Stimulated activated CD4-positive, alpha-beta T cell treated with anti-CD3 and anti-CD28 coated beads, Interleukin-2, amount 100 ng/mL, for 4 hours (primary cell): ENCODE measurements at regions not wholly inside any gene's neighbourhood (a gene's known extent, or its start where the extent isn't known, plus 50 kb on each side); places are given as distances from the start of the nearest gene placed in this dataset.

Experiments
- DNase-seq: peaks from one replicate; pipeline ENCODE4 v3.0.0-alpha.2; 2020; ENCODE audit warnings: low read depth

DNA sequence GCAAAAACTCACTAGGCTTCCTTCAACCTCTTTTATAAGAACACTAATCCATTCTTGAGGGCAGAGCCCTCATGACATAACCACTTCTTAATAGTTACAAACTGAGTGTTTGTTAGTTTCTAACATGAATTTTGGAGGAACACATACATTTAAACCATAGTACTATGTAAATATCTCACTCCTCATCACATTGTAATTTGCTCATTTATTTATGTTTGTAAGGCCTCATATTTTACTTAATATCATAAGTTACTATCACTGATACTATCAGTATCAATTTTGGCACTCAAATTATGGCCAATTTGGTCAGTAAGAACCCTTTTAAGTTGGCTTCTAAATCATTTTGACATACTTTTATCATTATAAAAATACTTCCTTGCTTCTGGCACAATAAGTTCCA is 603.1 kb downstream of the ZEB2 start:
- DNase-seq, result no peak

DNA sequence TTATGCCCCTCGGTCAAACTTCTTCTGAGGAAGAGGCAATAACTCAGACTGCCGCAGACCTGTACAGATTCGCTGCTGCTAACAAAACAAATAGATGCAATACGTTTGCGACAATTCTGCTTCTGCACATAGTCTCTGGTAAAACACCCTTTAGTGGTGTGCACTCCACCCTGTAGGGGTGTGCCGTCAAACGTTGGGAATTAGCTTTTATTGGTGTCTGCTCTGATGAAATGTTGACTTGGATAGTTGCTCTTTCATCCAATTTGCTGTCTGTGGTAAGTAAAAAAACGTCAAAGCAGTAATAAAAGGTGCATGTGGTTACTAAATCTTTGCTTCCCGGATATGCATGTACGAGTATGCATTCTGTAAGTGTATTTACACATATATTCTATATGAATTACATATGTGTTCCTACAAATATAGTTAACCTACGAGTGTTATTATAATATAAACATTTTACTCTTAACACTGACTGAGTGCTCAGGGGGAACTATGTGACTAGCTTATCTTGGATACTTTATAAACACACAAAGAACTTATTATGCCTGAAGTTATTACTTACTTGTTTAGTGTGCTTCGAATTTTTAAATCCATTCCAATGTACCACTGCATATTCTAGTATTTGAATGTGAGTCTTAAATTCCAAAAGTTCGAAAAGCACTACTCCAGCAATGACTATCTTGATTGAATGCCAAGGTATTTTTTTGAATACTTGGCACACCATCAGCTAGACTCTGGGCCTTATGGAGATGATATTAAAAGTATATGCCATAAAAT is 610.2 kb downstream of the ZEB2 start:
- no peak for DNase-seq

- no peak for DNase-seq
Measured at GRCh38 chr2:143908843-143909242, 611.1 kb downstream of the ZEB2 start.

DNA sequence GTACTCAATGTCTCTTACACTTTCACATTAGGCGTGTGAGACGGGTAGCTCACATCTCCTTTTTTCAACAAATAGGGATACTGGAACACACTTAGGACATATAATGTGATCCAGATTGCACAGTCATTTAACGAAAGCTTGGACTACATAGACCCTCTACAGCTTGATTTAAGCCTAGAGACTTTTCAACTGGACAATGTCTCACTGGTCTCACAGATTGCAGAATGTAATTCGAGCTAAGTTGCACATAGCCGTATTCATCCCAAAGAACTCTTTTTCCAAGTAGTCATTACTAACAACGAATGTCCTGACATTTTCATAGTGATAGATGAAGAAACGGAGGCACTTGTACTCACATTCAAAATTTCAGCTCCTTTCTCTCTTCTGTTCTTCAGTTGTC is 612.1 kb downstream of the ZEB2 start:
- no peak for DNase-seq

DNA sequence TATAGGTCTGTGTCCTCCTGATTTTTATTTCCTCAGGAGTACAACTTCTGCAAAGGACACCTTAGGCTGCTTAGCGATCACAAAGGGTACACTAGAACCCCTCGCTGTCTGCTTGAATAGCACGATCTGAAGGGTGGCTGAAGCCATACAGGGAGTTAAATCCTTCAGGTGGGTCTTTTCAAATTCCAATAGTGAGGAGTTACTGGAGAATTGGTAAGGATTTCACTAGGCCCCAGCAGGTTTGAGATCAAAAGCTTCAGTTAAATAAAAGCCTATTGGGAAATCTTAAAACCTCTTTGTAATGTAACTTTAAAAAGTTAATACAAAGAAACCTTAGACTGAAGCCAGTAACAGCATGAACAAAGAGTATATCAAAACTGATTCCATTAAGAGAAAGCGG is 613.1 kb downstream of the ZEB2 start:
- DNase-seq, result no peak

DNA sequence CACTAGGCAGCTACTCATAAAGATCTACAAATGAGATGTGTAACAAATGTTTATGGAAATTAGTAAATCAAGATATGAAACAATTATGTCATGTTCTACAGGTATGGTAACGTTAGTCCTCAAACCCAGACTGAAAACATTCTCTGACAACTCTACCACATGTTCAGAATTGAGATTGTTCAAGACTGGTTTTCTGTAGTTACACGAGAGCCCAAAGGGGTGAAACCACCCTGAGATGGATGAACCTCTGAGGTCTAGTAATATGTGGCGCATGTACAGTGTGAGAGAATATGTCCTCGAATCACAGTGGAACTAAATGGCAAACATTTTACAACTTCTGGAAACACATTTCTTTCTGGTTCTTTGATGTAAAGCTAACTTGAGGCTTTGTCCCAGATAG is 614.3 kb downstream of the ZEB2 start:
- DNase-seq, result no peak

- no peak for DNase-seq
Measured at GRCh38 chr2:143903172-143903856, 616.6 kb downstream of the ZEB2 start.

DNA sequence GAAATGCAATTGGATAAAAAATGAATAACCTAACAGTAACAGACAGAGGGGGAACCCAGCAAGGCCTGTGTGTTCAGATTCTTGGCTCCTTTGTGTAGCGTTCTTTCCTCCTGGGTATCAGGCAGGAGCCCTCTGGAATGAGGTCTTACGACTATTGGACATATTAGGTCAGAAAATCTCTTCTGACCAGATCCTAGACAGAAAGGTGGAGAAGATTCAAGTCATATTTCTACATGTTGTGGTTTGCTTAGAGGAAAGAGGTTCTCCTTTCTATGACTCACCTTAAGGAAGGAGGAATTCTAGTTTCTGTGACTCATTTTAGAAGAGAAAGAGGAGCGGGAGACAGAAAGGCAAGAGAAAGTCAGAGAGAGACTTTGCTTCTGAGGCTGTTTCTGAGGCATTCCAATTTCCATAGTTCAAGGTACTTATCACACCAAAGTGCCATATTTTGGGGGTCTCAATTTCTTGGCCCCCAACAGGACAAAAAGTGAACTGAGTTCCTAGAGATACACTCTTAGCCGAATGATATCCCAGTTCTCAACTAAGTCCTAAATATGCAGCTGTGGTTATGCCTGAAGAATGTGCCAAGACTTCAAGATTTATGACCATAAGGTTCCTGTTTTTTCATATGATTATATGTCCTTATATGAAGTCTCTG is 618.6 kb downstream of the ZEB2 start:
- DNase-seq, result no peak

DNA sequence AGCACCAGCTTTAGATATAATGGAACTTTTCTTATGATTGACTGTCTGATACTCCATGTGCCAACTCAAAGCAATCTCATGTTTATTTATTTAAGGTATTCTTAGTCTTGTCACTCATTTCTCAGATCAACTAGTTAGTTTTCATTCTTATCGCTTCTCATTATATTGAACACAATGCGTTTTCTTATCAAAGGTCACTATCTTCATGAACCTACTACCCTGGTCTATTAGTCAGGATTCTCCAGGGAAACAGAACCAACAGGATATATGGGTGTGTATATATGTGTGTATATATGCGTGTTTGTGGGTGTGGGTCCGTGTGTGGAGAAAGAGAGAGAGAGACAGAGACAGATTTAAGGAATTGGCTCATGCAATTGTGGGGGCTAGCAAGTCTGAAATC is 619.9 kb downstream of the ZEB2 start:
- no peak for DNase-seq

GRCh38 chr2:143893371-143893770 is 626.5 kb downstream of the ZEB2 start:
- DNase-seq, result no peak

GRCh38 chr2:143891879-143892308 is 628.0 kb downstream of the ZEB2 start:
- DNase-seq, result no peak

DNA sequence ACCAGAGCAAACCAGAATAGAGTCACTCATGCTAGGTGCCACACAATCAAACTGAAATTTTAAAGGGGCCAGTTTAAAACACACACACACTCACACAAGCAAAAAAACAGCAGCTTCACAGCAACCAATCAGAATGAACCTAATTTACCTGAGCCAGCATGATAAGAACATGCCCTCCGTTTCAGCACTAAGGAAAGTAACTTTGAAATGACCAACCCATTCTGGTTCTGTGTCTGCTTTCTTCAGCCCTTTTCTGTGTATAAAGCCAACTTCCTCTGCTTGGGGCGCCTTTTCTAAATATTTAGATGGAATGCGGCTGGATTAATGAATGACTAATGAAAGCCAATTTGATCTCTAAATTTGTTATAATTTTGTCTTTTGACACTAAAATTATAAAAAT is 629.1 kb downstream of the ZEB2 start:
- DNase-seq, result no peak

DNA sequence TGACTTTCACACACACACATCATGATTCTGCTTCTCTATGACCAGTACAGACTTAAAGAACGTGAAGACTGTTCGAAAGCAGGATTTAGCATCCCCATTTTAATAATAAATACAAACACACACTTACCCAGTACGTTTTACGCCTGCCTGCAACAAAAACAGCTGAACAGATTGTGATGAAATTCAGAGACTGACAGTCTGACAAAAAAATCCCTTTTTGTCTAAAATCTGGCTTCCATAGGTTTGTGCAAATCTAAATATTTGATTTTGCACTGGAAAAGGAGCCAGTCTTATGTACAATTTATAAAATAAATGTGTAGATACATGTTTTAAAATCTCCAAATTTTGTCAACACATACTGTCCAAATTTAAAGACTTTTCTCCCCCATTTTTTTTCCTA is 630.7 kb downstream of the ZEB2 start:
- DNase-seq, result no peak

- no peak for DNase-seq
Measured at GRCh38 chr2:143885461-143885860, 634.5 kb downstream of the ZEB2 start.

DNA sequence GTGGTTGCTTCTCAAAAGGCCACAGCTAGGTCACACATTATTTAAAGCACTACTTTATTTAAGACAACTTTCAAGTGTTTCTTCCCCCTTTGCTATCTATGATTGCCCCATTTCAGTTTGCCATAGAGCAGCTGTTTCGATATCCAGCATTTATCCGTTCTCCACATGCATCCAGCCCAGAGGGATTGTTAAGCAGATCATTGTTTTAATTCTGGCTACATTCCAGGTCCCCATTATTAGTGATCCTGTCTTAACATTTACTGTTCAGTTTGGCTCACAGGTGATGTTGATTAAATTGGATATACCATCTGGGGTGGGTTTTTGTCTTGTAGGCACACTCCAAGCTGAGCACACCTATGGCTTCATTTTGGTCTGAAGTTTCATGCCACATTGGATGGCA is 638.7 kb downstream of the ZEB2 start:
- no peak for DNase-seq

DNA sequence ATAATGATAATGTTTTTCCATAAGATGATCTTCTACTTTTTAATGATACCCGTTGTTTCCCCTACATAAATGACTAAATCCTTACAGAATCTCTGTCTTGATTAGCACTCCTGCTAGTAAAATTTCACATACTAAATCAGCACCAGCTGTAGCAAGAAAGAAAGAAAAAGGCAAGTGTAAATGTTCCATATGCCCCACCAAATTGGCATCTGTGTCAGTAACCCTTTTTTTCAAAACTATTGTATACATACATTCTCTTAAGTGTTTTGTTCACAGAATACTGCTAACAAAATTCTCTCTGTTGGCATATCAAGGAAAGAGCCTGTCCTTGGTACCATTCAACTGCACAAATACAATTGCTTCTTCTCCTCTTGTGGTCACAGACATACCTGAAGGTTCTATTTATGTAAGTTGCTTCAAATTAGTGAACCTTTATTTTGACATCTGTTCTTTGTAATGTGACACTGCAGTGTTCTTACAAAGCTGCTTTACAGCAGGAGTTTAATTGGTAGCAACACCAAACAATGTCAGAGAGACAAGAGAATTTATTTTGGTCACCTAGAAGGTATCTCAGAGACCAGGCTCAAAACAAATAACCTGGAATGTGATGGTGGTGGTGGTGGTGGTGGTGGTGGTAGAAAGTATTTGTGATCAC is 641.9 kb downstream of the ZEB2 start:
- no peak for DNase-seq

DNA sequence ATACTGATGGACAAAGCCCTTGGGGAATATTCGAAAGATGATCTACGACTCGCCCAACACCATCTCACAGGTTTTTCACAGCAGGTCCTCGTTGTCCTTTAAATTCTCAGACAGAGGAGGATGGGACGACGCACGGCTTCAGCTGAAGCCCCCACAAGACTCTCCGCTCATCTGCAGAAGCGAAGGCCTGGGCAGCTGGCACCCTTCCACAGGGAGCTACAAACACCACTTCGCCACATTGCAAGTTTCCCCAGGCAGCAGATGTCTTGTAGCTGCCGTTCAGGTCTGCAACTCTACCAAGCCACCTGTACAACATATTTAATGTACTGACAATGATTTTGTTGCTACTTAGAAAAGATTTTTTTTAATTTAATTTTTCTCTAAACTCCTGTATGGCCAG is 642.9 kb downstream of the ZEB2 start:
- no peak for DNase-seq

GRCh38 chr2:143875295-143876233 is 644.4 kb downstream of the ZEB2 start:
- no peak for DNase-seq

GRCh38 chr2:143873886-143874285 is 646.0 kb downstream of the ZEB2 start:
- DNase-seq, result no peak

DNA sequence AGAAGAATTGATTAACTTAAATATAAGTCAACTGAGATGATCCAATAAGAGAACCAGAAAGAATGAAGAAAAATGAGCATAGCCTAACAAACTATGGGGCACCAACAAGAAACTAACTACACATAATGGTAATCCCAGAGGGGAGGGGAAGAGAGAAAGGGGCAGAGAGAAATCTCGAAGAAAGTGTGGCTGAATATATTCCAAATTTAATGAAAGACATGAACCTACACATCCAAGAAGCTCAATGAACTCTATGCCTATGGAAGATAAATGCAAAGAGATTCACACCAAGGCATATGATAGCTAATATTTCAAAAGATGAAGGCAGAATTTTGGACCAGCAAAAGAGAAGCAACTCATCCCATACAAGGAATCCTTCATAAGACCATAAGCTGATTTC is 649.2 kb downstream of the ZEB2 start:
- no peak for DNase-seq

- DNase-seq, result no peak
Measured at GRCh38 chr2:143856978-143857377, 662.9 kb downstream of the ZEB2 start.

- no peak for DNase-seq
Measured at GRCh38 chr2:143852759-143853158, 667.2 kb downstream of the ZEB2 start.
